GM18502 (cell line): ENCODE measurements at regions not wholly inside any gene's neighbourhood (a gene's known extent, or its start where the extent isn't known, plus 50 kb on each side); places are given as distances from the start of the nearest gene placed in this dataset.

ENCODE experiments used
- ATAC-seq: cut with Tn5 transposase; IDR thresholded peaks from one replicate; pipeline ENCODE4 v1.9.1; 2021; ENCODE audit warnings: mild to moderate bottlenecking; ENCODE audit not compliant: unreplicated experiment, poor library complexity

DNA sequence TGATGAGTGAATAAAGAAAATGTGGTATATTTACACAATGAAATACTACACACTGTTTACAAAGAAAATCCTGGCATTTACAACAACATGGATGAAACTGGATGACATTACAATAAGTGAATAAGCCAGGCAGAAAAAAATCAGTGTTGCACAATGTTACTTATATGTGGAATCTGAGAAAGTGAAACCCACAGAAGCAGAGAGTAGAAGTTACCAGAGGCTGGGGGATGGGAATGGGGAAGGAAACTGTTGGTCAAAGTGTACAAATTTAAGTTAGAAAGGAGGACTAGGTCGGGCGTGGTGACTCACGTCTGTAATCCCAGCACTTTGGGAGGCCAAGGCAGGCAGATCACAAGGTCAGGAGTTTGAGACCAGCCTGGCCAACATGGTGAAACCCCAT, 538.5 kb upstream of the MKI67 start:
- ATAC-seq = no peak

DNA sequence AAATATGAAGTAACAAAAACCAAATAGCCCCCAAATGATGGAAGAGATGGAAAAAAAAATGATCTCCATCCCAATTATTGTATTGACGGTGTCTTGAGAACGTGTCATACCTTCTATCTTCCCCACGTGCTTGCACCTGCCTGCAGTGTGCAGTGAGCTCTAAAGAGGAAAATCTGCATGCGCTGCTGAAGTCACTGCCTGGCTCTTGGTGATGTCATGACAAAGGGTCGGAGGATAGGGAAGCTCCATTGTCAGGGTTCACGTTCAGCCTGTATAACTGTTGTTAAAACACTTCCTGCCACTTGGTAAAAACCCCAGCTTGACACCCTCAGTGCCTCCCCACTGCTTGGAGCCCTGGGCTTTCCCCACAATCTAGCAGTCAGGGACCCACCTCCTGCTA, 549.2 kb upstream of the MKI67 start:
- no peak for ATAC-seq

DNA sequence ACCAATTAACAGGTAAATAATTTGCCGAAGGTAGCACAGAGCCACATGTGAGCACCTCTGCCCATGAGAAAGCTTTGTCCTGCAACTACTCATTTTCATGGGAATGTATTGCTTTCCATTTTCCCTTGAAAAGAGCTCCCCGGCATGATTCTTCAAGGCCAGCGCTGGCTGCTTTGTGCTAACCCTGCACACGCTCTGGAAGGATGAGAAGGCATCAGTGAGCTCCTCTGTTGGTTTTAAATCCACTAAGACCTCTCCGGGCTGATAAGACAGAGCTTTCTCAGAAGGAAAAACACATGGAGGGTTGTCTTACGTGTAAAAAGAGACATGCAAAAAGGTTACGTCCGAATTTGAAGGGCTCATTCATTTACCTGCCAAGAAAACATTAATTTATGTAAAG, 553.9 kb upstream of the MKI67 start:
- no peak for ATAC-seq

DNA sequence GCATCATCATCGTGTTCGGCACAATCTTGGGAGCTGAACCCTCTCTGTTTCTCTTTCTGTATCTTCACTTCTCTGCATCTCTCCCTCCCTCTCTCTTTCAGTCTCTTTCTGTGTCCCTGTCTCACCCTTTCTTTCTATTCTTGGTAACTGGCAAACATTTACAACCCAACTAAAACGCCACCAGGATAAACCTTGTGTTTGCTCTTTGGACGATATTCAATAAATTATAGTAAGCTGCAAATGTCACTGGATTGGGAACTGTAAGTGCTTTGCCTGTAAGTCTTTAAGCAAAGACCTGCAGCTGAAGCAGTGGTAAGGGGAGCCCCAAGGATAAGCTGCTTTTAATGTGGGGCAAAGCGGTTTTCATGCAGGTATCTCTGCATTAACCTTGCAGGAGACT, 558.0 kb upstream of the MKI67 start:
- no peak for ATAC-seq

DNA sequence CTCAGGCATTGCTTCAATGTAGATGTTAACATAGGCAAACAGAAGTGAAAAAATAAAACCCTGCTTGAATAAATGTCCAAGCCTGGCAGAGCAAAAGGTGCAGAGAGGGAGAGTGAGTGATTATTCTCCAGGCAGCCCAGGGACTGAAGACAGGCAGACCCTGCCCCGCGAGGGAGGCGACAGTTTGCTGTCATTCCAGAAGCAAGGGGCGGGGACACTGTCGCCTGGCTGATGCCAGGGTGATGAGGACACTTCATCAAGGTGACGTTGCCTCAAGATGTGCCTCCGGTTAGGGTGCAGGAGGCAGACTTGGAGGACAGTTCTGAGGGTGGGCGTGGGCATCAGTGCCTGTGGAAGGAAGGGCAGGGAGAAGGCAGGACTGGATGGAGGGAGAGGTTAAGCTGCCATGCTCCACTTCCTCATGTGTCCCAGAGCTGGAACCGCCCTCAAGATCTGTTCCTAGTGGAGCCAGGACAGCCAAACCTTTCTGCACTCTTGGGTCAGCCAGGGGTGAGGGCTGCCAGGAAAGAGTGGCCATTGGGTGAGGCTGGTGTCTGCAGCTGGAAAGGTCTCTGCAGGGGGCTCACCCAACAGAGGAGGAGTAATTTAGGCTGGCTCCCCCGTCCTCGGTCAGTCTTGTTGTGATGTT, 560.5 kb upstream of the MKI67 start:
- ATAC-seq = no peak

DNA sequence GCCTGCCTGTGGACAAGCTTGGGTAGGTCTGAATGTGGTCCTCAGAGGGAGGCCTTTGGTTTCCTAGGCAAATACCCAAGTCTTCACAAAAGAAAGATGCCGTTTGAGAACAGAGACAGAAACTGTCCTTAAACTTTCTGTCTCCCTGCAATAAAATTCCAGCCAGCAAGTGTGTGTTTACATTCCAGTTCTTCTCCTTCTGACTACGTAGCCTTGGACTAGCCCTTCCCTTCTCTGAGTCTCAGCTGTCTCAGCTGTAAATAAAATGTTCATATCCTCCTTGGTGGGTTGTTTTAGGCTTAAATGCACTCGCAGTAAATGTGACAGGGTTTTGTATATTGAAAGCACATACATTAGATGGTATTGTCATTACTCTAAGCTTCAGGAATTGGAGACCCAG, 561.2 kb upstream of the MKI67 start:
- ATAC-seq = no peak

DNA sequence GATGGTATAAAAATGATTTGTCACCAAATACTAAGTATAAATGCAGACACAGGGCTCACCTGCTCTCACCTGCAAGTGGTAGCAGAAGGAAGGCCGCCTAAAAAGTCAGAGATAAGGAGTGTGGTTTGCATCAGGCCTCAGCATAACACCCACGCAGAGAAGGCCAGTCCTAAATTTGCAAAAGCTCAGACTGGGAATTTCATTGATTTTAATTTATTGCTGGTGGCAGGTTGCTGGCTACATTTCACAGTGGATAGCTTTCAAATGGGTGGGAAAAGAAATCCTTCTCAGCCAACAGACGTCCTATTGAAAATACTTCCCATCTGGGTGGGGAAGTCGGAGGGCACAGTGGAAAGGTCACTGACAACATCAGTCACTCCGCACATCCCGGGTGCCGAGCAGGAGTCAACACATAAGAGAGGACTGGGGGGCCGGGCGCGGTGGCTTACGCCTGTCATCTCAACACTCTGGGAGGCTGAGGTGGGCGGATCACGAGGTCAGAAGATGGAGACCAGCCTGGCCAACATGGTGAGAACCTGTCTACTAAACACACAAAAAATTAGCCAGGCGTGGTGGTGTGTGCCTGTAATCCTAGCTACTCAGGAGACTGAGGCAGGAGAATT, 561.8 kb upstream of the MKI67 start:
- ATAC-seq = no peak

DNA sequence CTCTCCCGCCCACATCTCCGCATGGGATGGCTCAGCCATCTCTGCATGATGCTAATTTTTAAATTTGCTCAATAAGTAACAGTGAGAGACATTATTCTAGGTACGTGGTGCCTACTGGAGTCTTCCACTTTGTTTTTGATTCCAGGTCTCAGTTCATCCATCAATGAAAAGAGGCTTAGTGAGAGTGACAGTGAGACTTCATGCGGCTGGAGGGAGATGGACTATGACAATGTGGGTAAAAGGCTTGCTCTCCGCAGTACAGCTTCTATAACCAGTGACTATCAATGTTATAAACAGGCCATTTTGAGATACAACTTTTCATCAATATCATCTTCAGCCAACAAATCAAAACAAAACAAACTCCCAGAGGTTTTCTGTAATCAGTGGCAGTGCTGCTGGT, 563.4 kb upstream of the MKI67 start:
- ATAC-seq = no peak

DNA sequence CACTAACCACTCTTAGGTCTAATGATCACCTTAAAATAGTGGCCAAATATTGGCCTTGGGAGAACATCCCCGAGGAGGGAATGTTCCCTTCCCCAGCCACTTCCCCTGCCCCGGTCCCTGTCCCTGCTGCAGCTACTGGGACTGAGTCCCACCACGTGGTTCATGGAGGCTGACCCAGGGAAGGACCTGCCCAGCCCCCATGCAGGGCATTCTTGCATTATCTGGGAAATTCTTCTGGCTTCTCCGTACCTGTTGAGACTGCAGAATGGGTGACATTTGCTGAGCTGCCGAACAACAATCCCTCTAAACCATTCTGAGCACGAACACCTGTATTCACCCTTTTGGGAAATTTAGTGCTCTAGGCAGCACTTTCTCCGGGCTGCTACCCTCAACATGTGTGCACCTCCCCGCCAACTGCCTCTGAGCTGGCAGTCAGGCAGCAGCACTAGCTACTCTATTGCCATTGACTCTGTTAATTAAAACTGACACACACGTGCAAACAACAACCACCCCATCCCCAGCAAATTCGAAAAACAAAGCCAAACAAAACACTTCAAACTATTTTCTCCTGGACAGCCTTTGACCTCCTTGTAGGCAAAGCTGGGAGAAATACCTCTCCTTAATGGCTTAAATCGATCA, 567.4 kb upstream of the MKI67 start:
- ATAC-seq = no peak

DNA sequence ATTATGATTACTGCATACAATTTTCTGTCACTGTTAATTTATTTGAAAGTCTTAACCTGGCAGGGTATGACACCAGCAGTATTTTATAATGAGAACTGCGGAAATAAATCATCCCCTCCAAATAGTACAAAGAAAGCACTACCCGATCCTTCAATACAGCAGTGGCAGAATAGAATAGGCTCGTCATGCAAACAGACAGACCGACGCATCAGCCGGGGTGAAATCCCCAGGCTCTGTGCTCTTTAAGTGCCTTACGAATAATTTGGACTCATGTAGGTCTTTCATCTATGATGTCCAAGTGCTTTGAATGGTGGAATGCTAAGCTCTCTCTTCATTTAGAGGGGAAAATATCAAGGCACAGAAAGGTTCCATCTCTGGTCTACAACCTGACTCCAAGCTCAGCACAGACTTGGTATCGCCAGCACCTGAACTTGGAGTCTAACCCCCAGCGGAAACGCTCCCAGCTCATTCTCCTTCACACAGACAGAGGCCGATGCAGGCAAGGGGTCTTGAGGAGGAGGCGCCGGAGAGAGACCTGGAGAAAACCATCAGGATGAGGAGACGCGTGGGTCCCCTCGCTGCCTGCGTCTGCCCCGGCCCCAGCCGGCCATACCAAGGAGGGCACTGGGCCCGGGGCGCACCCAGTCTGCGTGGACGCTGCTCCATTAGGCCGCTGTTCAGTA, 568.1 kb upstream of the MKI67 start:
- no peak for ATAC-seq

DNA sequence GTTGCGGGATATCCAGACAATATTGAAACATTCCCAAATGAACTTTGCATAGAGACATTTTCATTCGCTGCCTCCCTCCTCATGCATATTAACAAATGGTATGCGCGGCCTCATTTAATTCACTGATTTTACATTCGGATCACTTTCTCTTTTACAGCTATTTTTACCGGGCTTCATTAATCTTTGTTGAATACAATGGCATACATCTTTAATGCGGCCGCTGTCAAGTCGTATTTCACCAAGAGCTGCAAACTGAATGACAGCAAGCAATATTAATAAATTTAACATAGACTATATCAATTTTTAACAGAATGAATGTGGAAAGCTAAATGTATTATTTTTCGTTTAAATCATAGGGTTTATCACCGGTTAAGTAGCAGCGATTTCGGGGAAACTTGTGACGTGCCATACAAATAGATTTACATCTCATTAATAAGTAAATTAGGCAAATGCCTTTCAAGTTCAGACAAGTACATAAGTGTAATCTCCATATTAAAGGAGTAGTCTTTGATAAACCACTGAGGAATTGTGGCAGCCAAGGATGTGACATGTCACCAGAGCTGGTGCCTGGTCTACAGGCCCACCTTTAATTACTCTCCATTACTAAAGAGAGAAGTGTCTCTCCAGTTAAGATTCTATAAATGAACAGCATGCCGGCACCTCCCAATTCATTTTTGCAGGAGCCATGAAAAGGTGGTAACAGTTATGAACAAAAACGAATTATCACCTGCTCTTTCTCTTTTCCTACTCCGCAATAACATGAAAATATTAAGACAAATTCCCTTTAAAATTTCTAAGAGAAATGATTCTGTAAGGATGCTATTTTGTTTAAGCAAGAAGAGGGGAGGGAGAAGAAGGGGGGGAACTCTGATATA, 568.9 kb upstream of the MKI67 start:
- no peak for ATAC-seq

DNA sequence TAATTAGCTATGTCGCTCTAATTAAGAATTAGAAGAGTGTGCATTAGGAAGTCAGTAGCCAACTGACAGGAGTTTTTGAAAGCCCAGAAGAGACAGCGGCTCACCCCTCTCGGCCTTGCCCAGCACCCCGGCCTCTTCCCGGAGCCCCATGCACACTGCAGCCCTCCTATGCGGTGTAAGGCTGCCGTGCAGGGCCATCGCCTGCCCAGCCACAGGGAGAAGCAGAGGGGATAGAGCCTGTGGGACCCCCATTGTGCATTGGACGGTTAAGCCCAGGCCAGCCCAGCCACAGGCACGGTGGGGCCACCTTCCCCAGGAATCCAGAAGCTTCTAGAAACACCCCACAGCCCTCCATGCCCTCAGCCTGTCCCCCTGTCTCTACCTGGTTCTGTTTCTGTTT, 569.7 kb upstream of the MKI67 start:
- ATAC-seq = no peak

DNA sequence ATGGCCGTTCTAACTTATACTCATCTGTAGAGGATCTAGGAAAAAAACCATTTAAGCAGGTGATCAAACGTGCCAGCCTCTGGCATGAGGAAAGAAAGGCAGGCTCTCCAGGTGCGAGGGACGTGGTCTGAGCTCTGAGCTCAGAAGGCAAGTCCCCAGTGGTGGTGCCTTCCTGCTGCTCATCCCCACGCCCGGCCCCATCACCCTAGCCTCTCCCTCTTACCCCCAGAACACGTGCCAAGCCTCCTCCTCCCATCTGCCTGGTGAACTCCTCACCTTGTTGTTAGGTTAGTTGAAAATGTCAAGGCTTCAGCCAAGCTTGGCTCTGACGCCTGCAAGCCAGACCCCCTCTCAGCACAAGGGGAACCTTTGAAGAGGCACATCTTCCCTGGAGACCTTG, 571.2 kb upstream of the MKI67 start:
- no peak for ATAC-seq

DNA sequence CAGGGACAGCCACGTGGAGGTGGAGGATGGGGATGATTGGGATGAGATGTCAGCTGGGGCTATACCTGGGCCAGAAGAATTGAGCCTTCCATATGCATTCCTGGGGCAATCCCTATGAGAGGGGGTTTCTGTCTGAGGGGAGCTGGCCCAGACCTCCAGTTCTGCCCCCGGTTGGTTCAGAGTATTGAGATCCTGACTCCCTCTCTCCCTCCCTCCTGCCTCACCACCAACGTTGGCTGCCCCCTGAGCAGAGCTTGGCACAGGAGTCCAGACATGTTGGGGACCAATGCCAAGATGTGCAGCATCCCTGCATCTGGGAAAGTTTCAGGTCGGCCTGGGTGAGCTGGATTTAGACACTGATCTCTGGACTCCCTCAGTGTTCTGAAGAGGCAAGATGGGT, 575.2 kb upstream of the MKI67 start:
- no peak for ATAC-seq

DNA sequence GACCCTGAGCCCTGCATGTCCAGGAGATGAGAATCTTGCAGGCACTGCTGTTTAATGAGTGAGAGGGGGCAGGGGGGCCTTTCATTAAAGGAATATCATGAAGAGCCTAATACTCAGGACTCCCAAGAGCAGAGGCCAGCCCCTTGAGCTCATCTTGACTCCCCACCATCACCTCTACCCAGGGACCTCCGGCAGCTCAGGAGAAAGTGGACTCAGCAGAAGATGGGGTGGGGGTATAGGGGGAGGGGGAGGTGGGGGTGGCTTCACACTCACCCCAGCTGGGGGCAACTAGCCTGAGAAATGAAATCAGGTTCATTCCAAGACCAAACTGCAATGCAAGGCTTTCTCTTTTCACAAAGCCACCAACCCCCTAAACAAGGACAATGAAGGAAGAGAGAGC, 575.6 kb upstream of the MKI67 start:
- no peak for ATAC-seq

DNA sequence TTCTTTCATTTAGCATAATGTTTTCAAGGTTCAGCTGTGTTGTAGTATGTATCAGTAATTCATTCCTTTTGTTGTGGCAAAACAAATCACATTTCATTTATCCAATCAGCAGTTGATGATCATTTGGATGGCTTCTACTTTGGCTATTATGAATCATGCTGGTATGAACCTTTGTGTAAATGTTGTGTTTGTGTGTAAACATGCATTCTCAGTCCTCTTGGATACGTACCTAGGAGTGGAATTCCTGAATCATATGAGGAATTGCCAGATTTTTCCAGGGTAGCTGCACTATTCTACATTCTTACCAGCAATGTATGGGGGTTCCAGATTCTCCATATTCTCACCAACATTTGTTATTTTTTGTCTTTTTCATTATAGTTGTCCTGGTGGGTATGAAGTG, 578.5 kb upstream of the MKI67 start:
- ATAC-seq = no peak

DNA sequence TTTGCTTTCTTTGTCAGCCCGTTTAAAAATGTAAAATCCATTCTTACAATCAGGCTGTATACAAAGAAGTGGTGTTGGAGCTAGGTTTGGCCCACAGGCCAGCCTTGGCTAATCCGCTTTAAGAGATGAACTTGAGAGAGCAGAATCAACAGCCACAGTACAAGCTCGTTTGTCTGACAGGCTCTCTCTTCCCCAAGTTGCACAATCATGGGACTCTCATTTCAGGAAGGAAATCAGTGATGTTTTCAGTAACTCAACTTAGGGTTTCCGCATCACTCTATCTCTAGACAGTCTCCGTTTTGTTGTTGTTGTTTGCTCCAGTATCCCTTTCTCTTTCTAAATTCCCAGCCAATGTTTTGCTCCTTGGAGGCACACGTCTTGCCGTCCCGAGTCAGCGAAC, 582.0 kb upstream of the MKI67 start:
- no peak for ATAC-seq

DNA sequence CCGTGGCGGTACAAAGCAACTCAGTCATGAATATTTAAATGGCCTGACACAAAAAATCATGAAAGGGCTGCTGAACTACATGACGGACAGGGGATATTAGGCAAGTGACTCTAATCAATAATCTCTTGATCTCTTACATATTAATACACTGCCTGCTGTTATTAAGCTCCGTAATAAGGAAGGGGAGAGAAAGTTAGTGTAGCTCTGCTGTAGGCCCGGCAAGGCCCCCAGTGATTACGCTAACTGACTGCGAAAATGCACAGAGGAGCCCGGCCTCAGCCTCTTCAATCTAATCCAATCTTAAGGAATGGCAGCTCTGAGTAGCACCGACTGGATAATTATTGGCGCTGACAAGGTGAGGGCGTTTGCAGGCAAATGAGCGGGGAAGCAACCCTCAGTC, 583.5 kb upstream of the MKI67 start:
- ATAC-seq = no peak

DNA sequence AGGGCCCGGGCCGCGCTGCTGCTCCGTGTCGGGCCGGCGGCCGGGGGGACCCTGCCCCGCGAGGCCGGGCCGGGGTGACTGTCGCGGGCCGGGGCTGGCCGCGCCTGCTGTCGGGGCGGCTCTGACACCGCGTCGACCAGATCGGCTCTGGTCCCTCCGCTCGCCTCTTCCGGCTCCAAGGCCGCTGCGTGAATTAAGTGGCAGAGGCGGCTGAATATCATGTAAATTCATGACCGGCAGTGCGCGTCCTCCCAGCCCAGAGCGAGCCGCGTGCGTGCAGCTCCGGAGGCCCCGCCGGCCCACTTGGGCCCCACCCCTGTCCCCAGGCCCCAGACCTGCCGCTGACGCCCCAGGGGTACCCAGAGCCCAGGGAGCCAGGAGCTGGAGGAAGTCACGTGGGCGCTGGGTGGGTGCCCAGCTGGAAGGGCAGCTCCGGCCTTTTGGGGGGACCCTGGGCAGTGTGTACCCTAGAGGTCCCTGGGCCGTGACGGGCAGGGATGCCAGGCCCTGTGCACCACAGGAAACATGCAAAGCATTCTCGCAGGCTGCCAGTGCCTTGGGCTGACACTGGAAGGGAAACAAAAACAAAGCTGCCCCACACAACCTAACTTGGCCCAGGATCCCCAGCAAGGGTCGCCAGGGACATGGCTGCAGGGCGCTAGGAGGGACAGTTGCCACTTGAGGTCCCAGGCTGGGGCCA, 584.0 kb upstream of the MKI67 start:
- ATAC-seq = no peak

DNA sequence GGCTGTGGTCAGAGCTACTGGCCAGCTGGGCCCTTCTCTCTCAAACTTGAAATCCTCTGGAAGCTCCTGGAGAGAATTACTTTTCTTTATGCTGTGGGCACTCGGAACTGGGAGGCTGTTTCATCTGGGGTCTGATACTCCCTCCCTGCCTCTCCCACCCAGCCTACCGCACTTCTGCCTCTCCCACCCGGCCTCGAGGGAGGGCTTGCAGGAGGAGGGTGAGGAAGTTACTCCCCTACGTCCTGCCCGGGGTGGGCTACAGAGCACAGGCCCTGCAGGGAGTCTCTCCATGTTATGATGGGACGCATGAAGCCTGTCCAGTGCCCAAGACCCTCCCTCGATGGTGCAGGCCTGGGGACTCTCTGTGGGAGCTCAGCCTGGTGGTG, 584.6 kb upstream of the MKI67 start:
- no peak for ATAC-seq
